ENCODE measurements at regions not wholly inside any gene's neighbourhood (a gene's known extent, or its start where the extent isn't known, plus 50 kb on each side); places are given as distances from the start of the nearest gene placed in this dataset.

DNA sequence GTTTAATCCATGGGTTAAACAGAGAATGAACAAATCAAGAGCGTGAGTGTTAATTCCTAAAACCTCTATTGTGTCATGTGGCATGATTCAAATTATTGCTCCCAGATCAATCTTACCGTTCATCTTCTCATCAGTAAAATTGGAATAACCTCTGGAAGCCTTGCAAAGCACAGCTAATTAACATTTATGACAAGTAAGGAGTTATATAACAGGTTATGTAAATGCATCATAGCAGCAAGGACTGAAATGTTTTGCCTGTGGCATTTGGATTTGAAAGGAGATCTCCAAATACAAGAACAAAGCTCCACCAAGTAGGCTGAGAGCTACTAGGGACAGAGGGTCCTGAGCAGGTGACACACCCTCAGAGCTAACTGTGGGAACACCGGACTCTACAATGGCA, 502.9 kb upstream of the CELF2 start:
- TF ChIP-seq EZH2 (IDR thresholded peaks at IDR 0.05; ENCODE audit: borderline replicate concordance, low read length): no peak
- TF ChIP-seq, protein P1, sequence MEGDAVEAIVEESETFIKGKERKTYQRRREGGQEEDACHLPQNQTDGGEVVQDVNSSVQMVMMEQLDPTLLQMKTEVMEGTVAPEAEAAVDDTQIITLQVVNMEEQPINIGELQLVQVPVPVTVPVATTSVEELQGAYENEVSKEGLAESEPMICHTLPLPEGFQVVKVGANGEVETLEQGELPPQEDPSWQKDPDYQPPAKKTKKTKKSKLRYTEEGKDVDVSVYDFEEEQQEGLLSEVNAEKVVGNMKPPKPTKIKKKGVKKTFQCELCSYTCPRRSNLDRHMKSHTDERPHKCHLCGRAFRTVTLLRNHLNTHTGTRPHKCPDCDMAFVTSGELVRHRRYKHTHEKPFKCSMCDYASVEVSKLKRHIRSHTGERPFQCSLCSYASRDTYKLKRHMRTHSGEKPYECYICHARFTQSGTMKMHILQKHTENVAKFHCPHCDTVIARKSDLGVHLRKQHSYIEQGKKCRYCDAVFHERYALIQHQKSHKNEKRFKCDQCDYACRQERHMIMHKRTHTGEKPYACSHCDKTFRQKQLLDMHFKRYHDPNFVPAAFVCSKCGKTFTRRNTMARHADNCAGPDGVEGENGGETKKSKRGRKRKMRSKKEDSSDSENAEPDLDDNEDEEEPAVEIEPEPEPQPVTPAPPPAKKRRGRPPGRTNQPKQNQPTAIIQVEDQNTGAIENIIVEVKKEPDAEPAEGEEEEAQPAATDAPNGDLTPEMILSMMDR (conservative IDR thresholded peaks at IDR 0.05 in 1 of 2, IDR thresholded peaks at IDR 0.05 in 1 of 2; ENCODE audit: extremely low read depth in 1 of 2, insufficient read depth in 1 of 2, low read depth in 1 of 2, low read length in 2 of 2): no peak

All from mammary epithelial cell (primary cell).